SJCRH30 (cell line): ENCODE measurements at regions not wholly inside any gene's neighbourhood (a gene's known extent, or its start where the extent isn't known, plus 50 kb on each side); places are given as distances from the start of the nearest gene placed in this dataset.

Source experiments
- DNase-seq, 2 experiments: peaks; one replicate each; pipeline ENCODE4 v3.0.0-alpha.2; 2015 to 2020
- H3K27ac ChIP-seq: fragments of 250-450 bp; sonication (Bioruptor Pico); 2 replicates; pipeline ENCODE4 v1.5.1; 2020; ENCODE audit warnings: mild to moderate bottlenecking, moderate library complexity
- H3K27me3 ChIP-seq: fragments of 250-450 bp; sonication (Bioruptor Pico); 2 replicates; pipeline ENCODE4 v1.5.1; 2020; ENCODE audit warnings: mild to moderate bottlenecking, moderate library complexity
- H3K36me3 ChIP-seq: fragments of 250-450 bp; sonication (Bioruptor Pico); 2 replicates; pipeline ENCODE4 v1.5.1; 2020; ENCODE audit warnings: mild to moderate bottlenecking, moderate library complexity
- H3K4me1 ChIP-seq: fragments of 250-450 bp; sonication (Bioruptor Pico); 2 replicates; pipeline ENCODE4 v1.5.1; 2020; ENCODE audit warnings: mild to moderate bottlenecking, moderate library complexity
- H3K4me3 ChIP-seq: fragments of 250-450 bp; sonication (Bioruptor Pico); 2 replicates; pipeline ENCODE4 v1.5.1; 2020; ENCODE audit warnings: mild to moderate bottlenecking, moderate library complexity
- H3K9me3 ChIP-seq: fragments of 250-450 bp; sonication (Bioruptor Pico); replicated peaks from 2 replicates; pipeline ENCODE4 v1.5.1; 2020; ENCODE audit warnings: mild to moderate bottlenecking, moderate library complexity

GRCh38 chr10:120978589-120979252 lies 127.6 kb downstream of the WDR11 start:
- peak overlapping the region; percentile 70 for H3K27ac ChIP-seq
- no peaks in the 10 kb centered on the region for H3K27me3 ChIP-seq
- DNase-seq: peak; percentile 54 to 74
- H3K4me3 ChIP-seq: peak overlapping the region; percentile 30
- H3K4me1 ChIP-seq: peaks cover 39% of the 10 kb centered on the region
- no peaks in the 10 kb centered on the region for H3K36me3 ChIP-seq
- H3K9me3 ChIP-seq: peaks cover 5% of the 10 kb centered on the region

DNA sequence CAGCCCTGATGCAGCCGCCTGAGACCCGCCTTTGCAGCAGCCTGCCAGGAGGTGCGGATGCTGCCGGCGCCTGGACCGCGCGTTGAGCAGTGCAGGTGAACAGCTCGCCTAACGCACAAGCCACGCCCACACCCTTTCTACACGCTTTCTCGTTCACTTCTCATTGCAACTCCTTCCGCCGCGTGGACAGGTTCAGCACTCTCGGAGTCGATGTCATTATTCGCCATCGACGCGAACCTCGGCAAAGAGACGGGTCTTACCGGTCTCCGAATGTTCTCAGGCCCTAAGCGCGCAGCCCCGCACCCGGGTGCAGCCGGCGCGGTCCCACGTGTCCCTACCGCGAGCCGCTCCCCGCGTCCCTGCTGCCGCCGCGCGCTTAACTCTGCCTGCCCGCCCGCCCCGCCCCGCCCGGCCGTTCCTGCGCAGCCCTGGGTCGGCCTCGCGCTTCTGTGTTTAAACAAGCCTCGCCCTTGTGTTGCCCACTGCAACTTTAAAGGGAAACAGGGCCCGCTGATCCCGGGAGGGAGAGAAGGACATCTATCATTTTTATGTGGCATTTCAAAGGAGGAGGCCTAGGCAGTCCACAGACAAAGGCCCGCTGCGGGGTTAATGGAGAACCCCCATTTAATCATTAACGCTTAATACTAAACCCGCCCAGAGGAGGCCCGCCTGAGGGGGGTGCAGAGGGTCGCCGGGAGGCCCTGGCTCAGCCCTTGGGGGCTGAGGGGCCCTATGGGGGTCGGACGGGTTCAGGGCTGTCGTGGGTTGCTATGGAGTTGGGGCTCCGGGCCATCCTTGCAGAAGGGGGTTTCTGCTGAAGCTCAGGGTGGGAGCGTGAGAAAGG lies 128.5 kb downstream of the WDR11 start:
- Histone ChIP-seq H3K9me3 (peaks cover 5% of the 10 kb centered on the region; the same call in 1 of the 2 replicates), H3K27ac (no peak overlapping the region), H3K36me3 (no peaks in the 10 kb centered on the region), H3K4me1 (peaks cover 39% of the 10 kb centered on the region), H3K4me3 (no peak overlapping the region), H3K27me3 (no peaks in the 10 kb centered on the region)
- no peak for DNase-seq

- no peaks in the 10 kb centered on the region for H3K36me3 ChIP-seq
- H3K4me3 ChIP-seq: no peak overlapping the region
- DNase-seq: no peak
- no peak overlapping the region for H3K27ac ChIP-seq
- H3K27me3 ChIP-seq: no peaks in the 10 kb centered on the region
- peaks cover 4% of the 10 kb centered on the region; the same call in 1 of the 2 replicates for H3K9me3 ChIP-seq
- H3K4me1 ChIP-seq: peaks cover 39% of the 10 kb centered on the region
Observed at GRCh38 chr10:120980279-120981255, 129.4 kb downstream of the WDR11 start.

- peaks cover 39% of the 10 kb centered on the region for H3K4me1 ChIP-seq
- no peaks in the 10 kb centered on the region for H3K27me3 ChIP-seq
- H3K36me3 ChIP-seq: no peaks in the 10 kb centered on the region
- no peak overlapping the region for H3K4me3 ChIP-seq
- DNase-seq: peak; percentile 56 to 61
- H3K9me3 ChIP-seq: peaks cover 5% of the 10 kb centered on the region; the same call in 1 of the 2 replicates
- H3K27ac ChIP-seq: no peak overlapping the region
Observed at GRCh38 chr10:120981601-120982391, 130.6 kb downstream of the WDR11 start.

DNA sequence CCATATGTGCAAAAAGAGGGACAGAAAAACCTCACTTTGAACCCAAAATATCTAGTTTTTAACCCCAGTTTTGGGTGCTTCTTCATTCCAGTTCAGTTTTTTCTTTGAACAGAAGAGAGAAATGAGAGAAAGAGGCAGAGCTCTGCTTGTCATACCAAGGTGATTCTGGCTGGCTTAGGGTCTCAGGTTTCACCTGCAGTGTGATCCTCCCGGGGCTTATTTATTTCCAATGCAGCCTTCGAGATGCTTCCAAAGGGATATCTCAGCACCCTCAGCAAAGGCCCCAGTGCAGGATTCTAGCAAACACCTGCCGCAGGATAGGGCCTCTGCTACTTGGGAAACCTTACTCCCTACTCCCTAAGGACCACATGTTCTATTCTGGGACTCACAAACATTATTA lies 131.3 kb downstream of the WDR11 start:
- DNase-seq: no peak
- Histone ChIP-seq H3K4me3 (no peak overlapping the region), H3K4me1 (peaks cover 39% of the 10 kb centered on the region), H3K9me3 (peaks cover 5% of the 10 kb centered on the region; the same call in 1 of the 2 replicates), H3K27ac (no peak overlapping the region), H3K36me3 (no peaks in the 10 kb centered on the region), H3K27me3 (no peaks in the 10 kb centered on the region)

DNA sequence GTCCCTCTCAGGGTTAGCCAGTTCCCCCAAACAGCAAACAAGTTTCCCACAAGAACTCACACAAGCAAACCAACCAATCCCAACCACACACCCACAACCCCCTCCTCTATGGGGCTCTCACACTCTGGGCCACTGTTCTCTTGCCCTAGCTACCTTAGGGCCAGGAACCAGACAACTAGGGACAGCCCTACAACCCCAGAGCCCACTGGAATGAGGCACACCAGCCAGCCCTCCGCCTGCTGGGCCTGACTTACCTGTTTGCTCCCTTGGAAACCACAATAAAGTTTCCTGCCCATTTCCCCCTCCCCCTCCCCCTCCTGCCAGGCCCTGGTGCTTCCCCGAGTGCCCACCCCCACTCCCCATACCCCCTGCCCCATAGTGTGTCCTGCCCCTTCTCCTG lies 132.6 kb downstream of the WDR11 start:
- H3K4me1 ChIP-seq: peaks cover 29% of the 10 kb centered on the region
- no peak for DNase-seq
- H3K9me3 ChIP-seq: peaks cover 5% of the 10 kb centered on the region; the same call in 1 of the 2 replicates
- H3K27ac ChIP-seq: no peak overlapping the region
- no peaks in the 10 kb centered on the region for H3K36me3 ChIP-seq
- H3K4me3 ChIP-seq: no peak overlapping the region
- no peaks in the 10 kb centered on the region for H3K27me3 ChIP-seq

DNA sequence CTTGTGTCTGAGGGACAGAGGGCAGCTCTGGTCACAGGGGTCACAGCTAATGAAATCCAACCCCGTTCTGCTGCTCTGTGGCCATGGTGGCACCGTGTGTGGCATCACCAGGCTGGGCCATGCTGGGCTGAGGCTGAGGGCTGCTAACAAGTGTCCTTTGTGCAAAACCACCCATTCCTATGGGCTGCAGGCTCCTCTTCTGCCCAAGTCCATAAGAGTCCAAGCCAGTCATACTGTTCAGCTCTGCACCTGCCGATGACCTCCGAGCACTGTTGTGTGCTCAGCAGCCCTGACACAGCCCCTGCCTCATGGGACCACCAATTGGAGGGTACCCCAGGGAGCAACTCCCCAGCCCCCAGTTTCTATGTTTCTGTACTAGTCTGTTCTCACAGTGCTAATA lies 133.1 kb downstream of the WDR11 start:
- Histone ChIP-seq H3K9me3 (peaks cover 8% of the 10 kb centered on the region; the same call in 1 of the 2 replicates), H3K36me3 (no peaks in the 10 kb centered on the region), H3K4me1 (peaks cover 24% of the 10 kb centered on the region), H3K27ac (no peak overlapping the region), H3K27me3 (no peaks in the 10 kb centered on the region), H3K4me3 (no peak overlapping the region)
- DNase-seq: no peak

GRCh38 chr10:120987359-120987758 lies 136.2 kb downstream of the WDR11 start:
- H3K27ac ChIP-seq: no peak overlapping the region
- peaks cover 4% of the 10 kb centered on the region; the same call in 1 of the 2 replicates for H3K4me1 ChIP-seq
- no peak overlapping the region for H3K4me3 ChIP-seq
- no peaks in the 10 kb centered on the region for H3K27me3 ChIP-seq
- peaks cover 13% of the 10 kb centered on the region; the same call in 1 of the 2 replicates for H3K9me3 ChIP-seq
- no peak for DNase-seq
- H3K36me3 ChIP-seq: no peaks in the 10 kb centered on the region

DNA sequence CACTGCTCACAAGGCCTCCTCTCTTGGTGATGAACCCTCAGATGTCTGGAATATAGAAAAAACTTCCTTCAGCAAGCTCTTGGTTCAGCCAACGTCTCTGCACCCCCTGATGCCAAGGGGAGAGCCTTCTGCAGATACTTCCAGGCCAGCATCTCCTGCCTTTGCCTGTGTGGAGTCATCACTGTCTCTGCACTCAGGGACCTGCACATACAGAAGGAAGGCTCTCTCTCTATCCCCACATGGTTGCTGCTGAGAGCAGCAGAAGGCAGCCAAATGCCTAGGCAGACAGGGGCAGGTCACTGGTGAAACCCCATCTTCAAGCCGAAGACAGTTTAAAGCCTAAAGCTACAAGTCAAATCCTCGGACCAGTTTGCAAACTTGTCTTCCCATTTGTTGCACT lies 137.6 kb downstream of the WDR11 start:
- Histone ChIP-seq H3K27ac (no peak overlapping the region), H3K9me3 (peaks cover 13% of the 10 kb centered on the region; the same call in 1 of the 2 replicates), H3K36me3 (no peaks in the 10 kb centered on the region), H3K4me3 (no peak overlapping the region), H3K27me3 (no peaks in the 10 kb centered on the region), H3K4me1 (no peaks in the 10 kb centered on the region)
- no peak for DNase-seq

GRCh38 chr10:120989279-120989678 lies 138.1 kb downstream of the WDR11 start:
- no peak for DNase-seq
- Histone ChIP-seq H3K36me3 (no peaks in the 10 kb centered on the region), H3K4me3 (no peak overlapping the region), H3K27ac (no peak overlapping the region), H3K4me1 (no peaks in the 10 kb centered on the region), H3K27me3 (no peaks in the 10 kb centered on the region), H3K9me3 (peaks cover 14% of the 10 kb centered on the region)

- Histone ChIP-seq H3K27me3 (no peaks in the 10 kb centered on the region), H3K9me3 (peaks cover 16% of the 10 kb centered on the region), H3K27ac (no peak overlapping the region), H3K36me3 (no peaks in the 10 kb centered on the region), H3K4me1 (no peaks in the 10 kb centered on the region), H3K4me3 (no peak overlapping the region)
- DNase-seq: no peak
Observed at GRCh38 chr10:120989996-120990598, 138.9 kb downstream of the WDR11 start.

DNA sequence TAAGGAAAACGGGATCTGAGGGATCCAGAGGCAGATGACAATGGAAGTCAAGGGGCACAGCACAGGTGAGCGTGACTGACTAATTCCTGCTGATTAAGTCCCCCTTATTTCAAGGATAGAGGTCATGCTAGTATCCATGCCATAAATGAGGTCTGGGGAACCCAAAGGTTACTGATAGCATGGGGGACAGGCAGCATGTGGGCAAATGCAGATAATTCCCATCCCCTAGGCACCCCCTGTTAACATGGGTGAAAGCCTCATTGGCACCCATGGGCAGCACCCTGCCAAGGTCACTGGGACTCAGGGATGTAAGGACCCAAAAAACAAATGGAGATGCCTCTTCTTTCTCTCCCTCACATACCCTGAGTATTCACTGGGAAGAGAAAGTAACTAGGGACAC lies 139.7 kb downstream of the WDR11 start:
- Histone ChIP-seq H3K4me1 (no peaks in the 10 kb centered on the region), H3K9me3 (peaks cover 11% of the 10 kb centered on the region), H3K27ac (no peak overlapping the region), H3K27me3 (no peaks in the 10 kb centered on the region), H3K4me3 (no peak overlapping the region), H3K36me3 (no peaks in the 10 kb centered on the region)
- DNase-seq: no peak

DNA sequence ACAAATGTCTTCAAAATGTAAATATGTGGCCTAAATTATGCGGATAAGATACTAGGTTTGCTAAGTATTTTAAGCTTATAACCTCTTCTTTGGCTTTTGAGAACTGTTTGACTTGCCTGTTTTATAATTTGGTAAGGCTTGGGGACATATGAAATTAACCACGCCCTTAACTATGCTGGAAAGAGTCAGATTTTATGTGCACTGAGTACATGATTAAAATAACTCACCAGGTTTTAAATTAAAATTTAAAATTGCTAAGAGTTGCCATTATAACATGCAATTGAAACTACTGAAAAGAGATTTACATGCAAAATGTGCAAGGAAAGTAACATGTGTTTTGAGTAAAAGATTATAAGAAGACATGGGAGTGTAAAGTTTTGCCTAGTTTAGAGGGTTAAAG lies 141.9 kb downstream of the WDR11 start:
- Histone ChIP-seq H3K4me3 (no peak overlapping the region), H3K4me1 (no peaks in the 10 kb centered on the region), H3K9me3 (peaks cover 11% of the 10 kb centered on the region), H3K36me3 (no peaks in the 10 kb centered on the region), H3K27me3 (no peaks in the 10 kb centered on the region), H3K27ac (no peak overlapping the region)
- no peak for DNase-seq
